ENCODE measurements at regions not wholly inside any gene's neighbourhood (a gene's known extent, or its start where the extent isn't known, plus 50 kb on each side); places are given as distances from the start of the nearest gene placed in this dataset.

- intact Hi-C loops (cut with DNase I): no loop called here
- H3K27ac ChIP-seq (ENCODE audit: low read depth in 2 of 2, low read length in 2 of 2): no peak overlapping the region
- H3K4me1 ChIP-seq (ENCODE audit: control insufficient read depth in 2 of 3, insufficient read depth in 2 of 3, low read depth in 1 of 3, low read length in 3 of 3): no peaks in the 10 kb centered on the region
- H3K27me3 ChIP-seq (ENCODE audit: control insufficient read depth, insufficient read depth, low read length): no peaks in the 10 kb centered on the region
- H3K36me3 ChIP-seq (ENCODE audit: control insufficient read depth in 2 of 3, insufficient read depth in 3 of 3, low read length in 3 of 3): no peaks in the 10 kb centered on the region
- no peak overlapping the region for H3K9ac ChIP-seq (ENCODE audit: low read length in 3 of 3)
- DNase-seq (peak in 4 of 5 donors; percentile 44 to 75 (median 60)), FAIRE-seq (no peak)
- no peak overlapping the region for H3K4me3 ChIP-seq (ENCODE audit: low read length in 3 of 3)
- no peaks in the 10 kb centered on the region for H3K9me3 ChIP-seq (ENCODE audit: control insufficient read depth in 2 of 3, insufficient read depth in 1 of 3, low read length in 3 of 3)
- no peak for TF ChIP-seq CTCF (IDR thresholded peaks at IDR 0.05; ENCODE audit: borderline replicate concordance, extremely low read depth, insufficient read depth)
Observed at GRCh38 chr6:119894811-119895210, 545.2 kb upstream of the MAN1A1 start.

GRCh38 chr6:119891644-119892043, 542.1 kb upstream of the MAN1A1 start:
- H3K9ac ChIP-seq (ENCODE audit: low read length in 3 of 3): no peak overlapping the region
- TF ChIP-seq CTCF (IDR thresholded peaks at IDR 0.05; ENCODE audit: borderline replicate concordance, extremely low read depth, insufficient read depth): no peak
- H3K27ac ChIP-seq (ENCODE audit: low read depth in 2 of 2, low read length in 2 of 2): no peak overlapping the region
- no peaks in the 10 kb centered on the region for H3K27me3 ChIP-seq (ENCODE audit: control insufficient read depth, insufficient read depth, low read length)
- no peaks in the 10 kb centered on the region for H3K36me3 ChIP-seq (ENCODE audit: control insufficient read depth in 2 of 3, insufficient read depth in 3 of 3, low read length in 3 of 3)
- no peak for DNase-seq
- no peak for FAIRE-seq
- intact Hi-C loops (cut with DNase I): no loop called here
- no peak overlapping the region for H3K4me3 ChIP-seq (ENCODE audit: low read length in 3 of 3)
- H3K4me1 ChIP-seq (ENCODE audit: control insufficient read depth in 2 of 3, insufficient read depth in 2 of 3, low read depth in 1 of 3, low read length in 3 of 3): no peaks in the 10 kb centered on the region
- no peaks in the 10 kb centered on the region for H3K9me3 ChIP-seq (ENCODE audit: control insufficient read depth in 2 of 3, insufficient read depth in 1 of 3, low read length in 3 of 3)

- no peaks in the 10 kb centered on the region for H3K36me3 ChIP-seq (ENCODE audit: control insufficient read depth in 2 of 3, insufficient read depth in 3 of 3, low read length in 3 of 3)
- H3K9me3 ChIP-seq (ENCODE audit: control insufficient read depth in 2 of 3, insufficient read depth in 1 of 3, low read length in 3 of 3): no peaks in the 10 kb centered on the region
- no peak for DNase-seq
- FAIRE-seq: no peak
- no peak overlapping the region for H3K27ac ChIP-seq (ENCODE audit: low read depth in 2 of 2, low read length in 2 of 2)
- intact Hi-C loops (cut with DNase I): no loop called here
- no peaks in the 10 kb centered on the region for H3K4me1 ChIP-seq (ENCODE audit: control insufficient read depth in 2 of 3, insufficient read depth in 2 of 3, low read depth in 1 of 3, low read length in 3 of 3)
- H3K27me3 ChIP-seq (ENCODE audit: control insufficient read depth, insufficient read depth, low read length): no peaks in the 10 kb centered on the region
- H3K9ac ChIP-seq (ENCODE audit: low read length in 3 of 3): no peak overlapping the region
- H3K4me3 ChIP-seq (ENCODE audit: low read length in 3 of 3): no peak overlapping the region
- no peak for TF ChIP-seq CTCF (IDR thresholded peaks at IDR 0.05; ENCODE audit: borderline replicate concordance, extremely low read depth, insufficient read depth)
Observed at GRCh38 chr6:119891206-119891605, 541.6 kb upstream of the MAN1A1 start.

- FAIRE-seq (no peak), DNase-seq (no peak)
- Histone ChIP-seq H3K27ac (ENCODE audit: low read depth in 2 of 2, low read length in 2 of 2) (no peak overlapping the region), H3K36me3 (ENCODE audit: control insufficient read depth in 2 of 3, insufficient read depth in 3 of 3, low read length in 3 of 3) (no peaks in the 10 kb centered on the region), H3K4me3 (ENCODE audit: low read length in 3 of 3) (no peak overlapping the region), H3K27me3 (ENCODE audit: control insufficient read depth, insufficient read depth, low read length) (no peaks in the 10 kb centered on the region), H3K9ac (ENCODE audit: low read length in 3 of 3) (no peak overlapping the region), H3K4me1 (ENCODE audit: control insufficient read depth in 2 of 3, insufficient read depth in 2 of 3, low read depth in 1 of 3, low read length in 3 of 3) (no peaks in the 10 kb centered on the region), H3K9me3 (ENCODE audit: control insufficient read depth in 2 of 3, insufficient read depth in 1 of 3, low read length in 3 of 3) (no peaks in the 10 kb centered on the region)
- no peak for TF ChIP-seq CTCF (IDR thresholded peaks at IDR 0.05; ENCODE audit: borderline replicate concordance, extremely low read depth, insufficient read depth)
- intact Hi-C loops (cut with DNase I): no loop called here
Observed at GRCh38 chr6:119890470-119890869, 540.9 kb upstream of the MAN1A1 start.

Data from kidney (tissue), 13 donors.